ENCODE measurements at regions not wholly inside any gene's neighbourhood (a gene's known extent, or its start where the extent isn't known, plus 50 kb on each side); places are given as distances from the start of the nearest gene placed in this dataset.

DNA sequence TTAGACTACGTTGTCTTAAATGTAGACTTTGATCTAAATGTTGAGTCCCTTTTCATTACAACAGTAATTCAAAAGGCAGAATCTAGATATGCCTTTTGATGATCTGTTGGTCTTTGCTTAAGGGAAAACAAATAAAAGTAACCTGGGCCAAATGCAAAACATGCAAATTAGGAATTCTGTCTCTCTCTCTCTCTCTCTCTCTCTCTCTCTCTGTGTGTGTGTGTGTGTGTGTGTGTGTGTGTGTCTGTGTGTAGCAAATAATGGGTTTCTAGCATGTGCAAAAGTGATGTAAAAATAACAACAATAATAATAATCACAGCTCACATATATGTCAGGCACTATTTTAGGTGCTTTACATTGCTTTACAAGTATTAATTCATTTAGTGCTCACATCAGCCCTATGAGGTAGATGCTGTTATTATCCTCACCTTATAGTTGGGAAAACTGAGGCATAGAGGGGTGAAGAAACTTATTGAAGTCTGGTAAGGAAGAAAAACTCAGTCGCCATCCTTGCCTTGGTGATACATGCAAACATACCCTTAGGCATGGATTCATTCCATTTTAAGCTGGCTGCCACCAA is 160.3 kb upstream of the ZNF217 start:
- peak overlapping the region; percentile 13; the same call in 1 of the 2 replicates for H3K9ac ChIP-seq (ENCODE audit: low read length)
- TF ChIP-seq CTCF (IDR thresholded peaks at IDR 0.05; ENCODE audit: insufficient read depth, low read length, poor library complexity, severe bottlenecking) (no peak), EZH2phosphoT487 (conservative IDR thresholded peaks at IDR 0.05; ENCODE audit: low read length) (no peak)
- peak overlapping the region; percentile 24 for H2AFZ ChIP-seq (ENCODE audit: low read depth, low read length, severe bottlenecking)
- H3K9me2 ChIP-seq (replicated peaks; ENCODE audit: insufficient read depth, low read length) = no peaks in the 10 kb centered on the region
- peak overlapping the region; percentile 61 for H3K4me2 ChIP-seq (ENCODE audit: low read depth, low read length, poor library complexity, severe bottlenecking)
- H3K27me3 ChIP-seq (ENCODE audit: low read length) = no peaks in the 10 kb centered on the region
- H3F3A ChIP-seq (ENCODE audit: insufficient read depth) = peaks cover 27% of the 10 kb centered on the region; the same call in 1 of the 2 replicates
- H3K79me2 ChIP-seq (ENCODE audit: insufficient read depth, low read length) = no peaks in the 10 kb centered on the region
- no peaks in the 10 kb centered on the region for H3K9me3 ChIP-seq (ENCODE audit: insufficient read depth, low read length)
- H3K27ac ChIP-seq (ENCODE audit: low read depth, low read length) = peak overlapping the region; percentile 78; the same call in 1 of the 2 replicates
- H3K36me3 ChIP-seq (ENCODE audit: low read length) = no peaks in the 10 kb centered on the region
- H3K4me3 ChIP-seq (ENCODE audit: insufficient read depth, low read length, poor library complexity, severe bottlenecking) = no peak overlapping the region
- no peaks in the 10 kb centered on the region for H4K20me1 ChIP-seq (ENCODE audit: low read depth, low read length)

- no peaks in the 10 kb centered on the region for H4K20me1 ChIP-seq (ENCODE audit: low read depth, low read length)
- no peaks in the 10 kb centered on the region for H3K36me3 ChIP-seq (ENCODE audit: low read length)
- TF ChIP-seq CTCF (IDR thresholded peaks at IDR 0.05; ENCODE audit: insufficient read depth, low read length, poor library complexity, severe bottlenecking) = no peak
- no peak for TF ChIP-seq EZH2phosphoT487 (conservative IDR thresholded peaks at IDR 0.05; ENCODE audit: low read length)
- peak overlapping the region; percentile 78 for H3K27ac ChIP-seq (ENCODE audit: low read depth, low read length)
- H3F3A ChIP-seq (ENCODE audit: insufficient read depth) = peaks cover 28% of the 10 kb centered on the region
- 0 out of 2 replicates have a peak overlapping the region, but pooled peaks have one; percentile 4 for H3K9ac ChIP-seq (ENCODE audit: low read length)
- H3K4me2 ChIP-seq (ENCODE audit: low read depth, low read length, poor library complexity, severe bottlenecking) = peak overlapping the region; percentile 61
- no peaks in the 10 kb centered on the region for H3K79me2 ChIP-seq (ENCODE audit: insufficient read depth, low read length)
- no peaks in the 10 kb centered on the region for H3K9me3 ChIP-seq (ENCODE audit: insufficient read depth, low read length)
- peak overlapping the region; percentile 17 for H2AFZ ChIP-seq (ENCODE audit: low read depth, low read length, severe bottlenecking)
- H3K27me3 ChIP-seq (ENCODE audit: low read length) = no peaks in the 10 kb centered on the region
- no peaks in the 10 kb centered on the region for H3K9me2 ChIP-seq (replicated peaks; ENCODE audit: insufficient read depth, low read length)
- H3K4me3 ChIP-seq (ENCODE audit: insufficient read depth, low read length, poor library complexity, severe bottlenecking) = no peak overlapping the region
These were observed 159.6 kb upstream of the ZNF217 start for GRCh38 chr20:53752971-53753879.

- H3K79me2 ChIP-seq (ENCODE audit: insufficient read depth, low read length) = no peaks in the 10 kb centered on the region
- H3F3A ChIP-seq (ENCODE audit: insufficient read depth) = peaks cover 30% of the 10 kb centered on the region
- no peaks in the 10 kb centered on the region for H3K27me3 ChIP-seq (ENCODE audit: low read length)
- H3K9ac ChIP-seq (ENCODE audit: low read length) = 0 out of 2 replicates have a peak overlapping the region, but pooled peaks have one; percentile 4
- no peak for TF ChIP-seq CTCF (IDR thresholded peaks at IDR 0.05; ENCODE audit: insufficient read depth, low read length, poor library complexity, severe bottlenecking)
- TF ChIP-seq EZH2phosphoT487 (conservative IDR thresholded peaks at IDR 0.05; ENCODE audit: low read length) = no peak
- H3K4me3 ChIP-seq (ENCODE audit: insufficient read depth, low read length, poor library complexity, severe bottlenecking) = no peak overlapping the region
- H2AFZ ChIP-seq (ENCODE audit: low read depth, low read length, severe bottlenecking) = peak overlapping the region; percentile 17
- no peaks in the 10 kb centered on the region for H3K36me3 ChIP-seq (ENCODE audit: low read length)
- peak overlapping the region; percentile 61 for H3K4me2 ChIP-seq (ENCODE audit: low read depth, low read length, poor library complexity, severe bottlenecking)
- H3K9me3 ChIP-seq (ENCODE audit: insufficient read depth, low read length) = no peaks in the 10 kb centered on the region
- H3K9me2 ChIP-seq (replicated peaks; ENCODE audit: insufficient read depth, low read length) = no peaks in the 10 kb centered on the region
- H4K20me1 ChIP-seq (ENCODE audit: low read depth, low read length) = no peaks in the 10 kb centered on the region
- peak overlapping the region; percentile 78 for H3K27ac ChIP-seq (ENCODE audit: low read depth, low read length)
These were observed 158.9 kb upstream of the ZNF217 start for GRCh38 chr20:53752583-53752970.

Measured in SU-DHL-6 (cell line).